BLaER1 treated with 17β-estradiol and CSF1 and Interleukin-3, amounts not matched to agents 10 nM and 100 nM (cell line): ENCODE measurements at regions not wholly inside any gene's neighbourhood (a gene's known extent, or its start where the extent isn't known, plus 50 kb on each side); places are given as distances from the start of the nearest gene placed in this dataset.

ENCODE experiments used
- H3K27ac ChIP-seq, 11 experiments: shearing (Covaris generic); formaldehyde crosslinking; 2 replicates each; pipeline ENCODE4 v1.8.1; 2022
- H3K27me3 ChIP-seq, 11 experiments: shearing (Covaris generic); formaldehyde crosslinking; 2 replicates each; pipeline ENCODE4 v1.8.1; 2022
- H3K36me3 ChIP-seq, 11 experiments: shearing (Covaris generic); formaldehyde crosslinking; 2 replicates each; pipeline ENCODE4 v1.8.1; 2022
- H3K4me1 ChIP-seq, 10 experiments: shearing (Covaris generic); formaldehyde crosslinking; 2 replicates each; pipeline ENCODE4 v1.8.1; 2022
- H3K4me2 ChIP-seq, 11 experiments: shearing (Covaris generic); formaldehyde crosslinking; 2 replicates each; pipeline ENCODE4 v1.8.1; 2022
- H3K4me3 ChIP-seq, 10 experiments: shearing (Covaris generic); formaldehyde crosslinking; 2 replicates each; pipeline ENCODE4 v1.8.1; 2022
- H3K9ac ChIP-seq, 11 experiments: shearing (Covaris generic); formaldehyde crosslinking; 2 replicates each; pipeline ENCODE4 v1.8.1; 2022
- H3K9me3 ChIP-seq, 11 experiments: shearing (Covaris generic); formaldehyde crosslinking; replicated peaks in 1 of 11; 2 replicates each; pipeline ENCODE4 v1.8.1; 2022
- H4K20me1 ChIP-seq, 11 experiments: shearing (Covaris generic); formaldehyde crosslinking; 2 replicates each; pipeline ENCODE4 v1.8.1; 2022
- Cebpa-rat ChIP-seq, 11 experiments: shearing (Covaris generic); IDR thresholded peaks; 2 replicates each; pipeline ENCODE4 v1.8.1; 2022

GRCh38 chr9:89869793-89870580 lies 265.2 kb downstream of the GADD45G start:
- peak overlapping the region in 8 of 11 experiments; percentile 2 to 65 (median 52); a peak in 15 of 22 replicates for H3K4me2 ChIP-seq
- no peak overlapping the region for H3K4me3 ChIP-seq
- no peak for TF ChIP-seq Cebpa-rat (IDR thresholded peaks at IDR 0.05)
- peaks cover 0 to 5% (median 0%) of the 10 kb centered on the region in 11 experiments; a peak in 1 of 22 replicates for H4K20me1 ChIP-seq
- H3K9me3 ChIP-seq: no peaks in the 10 kb centered on the region
- no peaks in the 10 kb centered on the region for H3K36me3 ChIP-seq
- H3K4me1 ChIP-seq: peaks cover 23 to 81% (median 63%) of the 10 kb centered on the region in 10 experiments
- H3K27ac ChIP-seq: no peak overlapping the region
- H3K27me3 ChIP-seq: peaks cover 0 to 8% (median 0%) of the 10 kb centered on the region in 11 experiments; a peak in 1 of 22 replicates
- no peak overlapping the region for H3K9ac ChIP-seq

GRCh38 chr9:89871871-89872331 lies 267.1 kb downstream of the GADD45G start:
- Histone ChIP-seq H3K27ac (no peak overlapping the region), H3K4me1 (peaks cover 13 to 82% (median 64%) of the 10 kb centered on the region in 10 experiments), H3K9ac (no peak overlapping the region), H3K9me3 (no peaks in the 10 kb centered on the region), H3K4me2 (peak overlapping the region in 10 of 11 experiments; percentile 64 to 94 (median 84); a peak in 16 of 22 replicates), H3K4me3 (no peak overlapping the region), H4K20me1 (no peaks in the 10 kb centered on the region), H3K27me3 (no peaks in the 10 kb centered on the region), H3K36me3 (no peaks in the 10 kb centered on the region)
- TF ChIP-seq Cebpa-rat (IDR thresholded peaks at IDR 0.05): no peak

GRCh38 chr9:89872426-89872912 lies 267.7 kb downstream of the GADD45G start:
- Histone ChIP-seq H3K9me3 (no peaks in the 10 kb centered on the region), H3K4me2 (peak overlapping the region; percentile 63 to 94 (median 81)), H4K20me1 (no peaks in the 10 kb centered on the region), H3K27ac (peak overlapping the region in 1 of 11 experiments; percentile 12; a peak in 1 of 22 replicates), H3K36me3 (no peaks in the 10 kb centered on the region), H3K4me1 (peaks cover 13 to 87% (median 69%) of the 10 kb centered on the region in 10 experiments), H3K4me3 (no peak overlapping the region), H3K27me3 (no peaks in the 10 kb centered on the region), H3K9ac (peak overlapping the region in 5 of 11 experiments; percentile 2 to 47 (median 20); a peak in 6 of 22 replicates)
- no peak for TF ChIP-seq Cebpa-rat (IDR thresholded peaks at IDR 0.05)

GRCh38 chr9:89872913-89873707 lies 268.3 kb downstream of the GADD45G start:
- peaks cover 13 to 94% (median 76%) of the 10 kb centered on the region in 10 experiments for H3K4me1 ChIP-seq
- H3K4me3 ChIP-seq: peak overlapping the region in 1 of 10 experiments; percentile 19; a peak in 1 of 20 replicates
- peak overlapping the region in 1 of 11 experiments; percentile 12; a peak in 1 of 22 replicates for H3K27ac ChIP-seq
- H3K9me3 ChIP-seq: no peaks in the 10 kb centered on the region
- no peaks in the 10 kb centered on the region for H4K20me1 ChIP-seq
- peak overlapping the region; percentile 63 to 94 (median 81) for H3K4me2 ChIP-seq
- H3K9ac ChIP-seq: peak overlapping the region in 5 of 11 experiments; percentile 2 to 47 (median 20); a peak in 7 of 22 replicates
- no peaks in the 10 kb centered on the region for H3K36me3 ChIP-seq
- TF ChIP-seq Cebpa-rat (IDR thresholded peaks at IDR 0.05): no peak
- no peaks in the 10 kb centered on the region for H3K27me3 ChIP-seq

GRCh38 chr9:89873801-89874200 lies 269.0 kb downstream of the GADD45G start:
- TF ChIP-seq Cebpa-rat (IDR thresholded peaks at IDR 0.05): no peak
- H3K27ac ChIP-seq: no peak overlapping the region
- peak overlapping the region in 3 of 11 experiments; percentile 2 to 45 (median 44); a peak in 2 of 22 replicates for H3K9ac ChIP-seq
- no peaks in the 10 kb centered on the region for H4K20me1 ChIP-seq
- no peaks in the 10 kb centered on the region for H3K36me3 ChIP-seq
- peak overlapping the region in 9 of 11 experiments; percentile 26 to 94 (median 87); a peak in 16 of 22 replicates for H3K4me2 ChIP-seq
- no peaks in the 10 kb centered on the region for H3K9me3 ChIP-seq
- peaks cover 13 to 97% (median 83%) of the 10 kb centered on the region in 10 experiments for H3K4me1 ChIP-seq
- no peaks in the 10 kb centered on the region for H3K27me3 ChIP-seq
- no peak overlapping the region for H3K4me3 ChIP-seq

GRCh38 chr9:89874351-89875321 lies 269.8 kb downstream of the GADD45G start:
- Histone ChIP-seq H3K4me2 (peak overlapping the region; percentile 2 to 94 (median 81); a peak in 18 of 22 replicates), H4K20me1 (no peaks in the 10 kb centered on the region), H3K36me3 (no peaks in the 10 kb centered on the region), H3K27me3 (no peaks in the 10 kb centered on the region), H3K9me3 (no peaks in the 10 kb centered on the region), H3K27ac (peak overlapping the region in 4 of 11 experiments; percentile 2 to 58 (median 34); a peak in 6 of 22 replicates), H3K9ac (peak overlapping the region in 4 of 11 experiments; percentile 18 to 45 (median 34); a peak in 10 of 22 replicates), H3K4me1 (peaks cover 13 to 97% (median 85%) of the 10 kb centered on the region in 10 experiments), H3K4me3 (no peak overlapping the region; a peak in 1 of 20 replicates)
- TF ChIP-seq Cebpa-rat (IDR thresholded peaks at IDR 0.05): no peak

GRCh38 chr9:89877051-89878002 lies 272.5 kb downstream of the GADD45G start:
- Histone ChIP-seq H3K9ac (0 out of 22 replicates have a peak overlapping the region, but pooled peaks of 1 of the 11 experiments have one; percentile 10), H3K27me3 (no peaks in the 10 kb centered on the region), H3K4me3 (no peak overlapping the region), H4K20me1 (no peaks in the 10 kb centered on the region), H3K36me3 (no peaks in the 10 kb centered on the region), H3K4me1 (peaks cover 11 to 90% (median 84%) of the 10 kb centered on the region in 10 experiments), H3K9me3 (no peaks in the 10 kb centered on the region), H3K4me2 (peak overlapping the region in 8 of 11 experiments; percentile 33 to 94 (median 85); a peak in 15 of 22 replicates), H3K27ac (no peak overlapping the region; a peak in 3 of 22 replicates)
- TF ChIP-seq Cebpa-rat (IDR thresholded peaks at IDR 0.05): no peak
